GM18520 (cell line): ENCODE measurements at regions not wholly inside any gene's neighbourhood (a gene's known extent, or its start where the extent isn't known, plus 50 kb on each side); places are given as distances from the start of the nearest gene placed in this dataset.

Source experiments
- ATAC-seq: cut with Tn5 transposase; IDR thresholded peaks from one replicate; pipeline ENCODE4 v1.9.1; 2021; ENCODE audit not compliant: unreplicated experiment

- no peak for ATAC-seq
Observed at GRCh38 chr9:89806371-89807100, 201.7 kb downstream of the GADD45G start.

DNA sequence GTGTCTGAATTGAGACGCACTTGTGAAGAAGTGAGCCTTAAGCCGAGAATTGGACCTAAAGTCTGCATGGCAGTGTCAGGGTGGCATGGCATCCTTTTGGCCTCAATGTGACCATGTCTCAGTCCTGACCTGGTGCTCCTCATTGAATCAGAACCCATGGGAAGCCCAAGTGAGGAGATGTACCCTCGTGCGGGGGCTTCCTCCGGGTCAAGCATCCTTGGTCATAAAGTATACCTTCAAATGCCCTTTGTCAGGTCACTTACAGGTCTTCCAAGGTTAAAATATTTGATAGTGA is 202.2 kb downstream of the GADD45G start:
- ATAC-seq = no peak

- no peak for ATAC-seq
Observed at GRCh38 chr9:89807682-89808075, 202.9 kb downstream of the GADD45G start.

- no peak for ATAC-seq
Observed at GRCh38 chr9:89808076-89808755, 203.4 kb downstream of the GADD45G start.

DNA sequence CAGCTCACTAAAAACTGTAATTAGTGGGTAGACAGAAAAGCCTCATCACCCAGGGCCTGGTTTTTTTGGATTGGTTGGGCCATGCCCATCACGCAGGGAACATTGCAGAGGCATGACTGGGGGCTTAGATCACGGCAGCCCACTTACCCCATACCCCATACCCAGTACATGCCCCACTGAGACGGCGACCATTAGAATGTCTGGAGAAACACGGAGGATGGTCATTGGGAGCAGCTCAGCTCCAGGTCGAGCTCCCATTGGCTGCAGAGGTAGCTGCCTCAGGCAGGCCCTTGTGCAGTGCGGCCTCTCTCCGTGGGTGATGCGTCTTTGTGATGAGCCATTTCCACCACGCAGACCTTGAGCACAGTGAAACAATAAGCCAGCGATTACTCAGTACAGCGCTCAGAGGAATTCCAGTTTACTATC is 204.0 kb downstream of the GADD45G start:
- ATAC-seq = no peak

- no peak for ATAC-seq
Observed at GRCh38 chr9:89810431-89810830, 205.6 kb downstream of the GADD45G start.

DNA sequence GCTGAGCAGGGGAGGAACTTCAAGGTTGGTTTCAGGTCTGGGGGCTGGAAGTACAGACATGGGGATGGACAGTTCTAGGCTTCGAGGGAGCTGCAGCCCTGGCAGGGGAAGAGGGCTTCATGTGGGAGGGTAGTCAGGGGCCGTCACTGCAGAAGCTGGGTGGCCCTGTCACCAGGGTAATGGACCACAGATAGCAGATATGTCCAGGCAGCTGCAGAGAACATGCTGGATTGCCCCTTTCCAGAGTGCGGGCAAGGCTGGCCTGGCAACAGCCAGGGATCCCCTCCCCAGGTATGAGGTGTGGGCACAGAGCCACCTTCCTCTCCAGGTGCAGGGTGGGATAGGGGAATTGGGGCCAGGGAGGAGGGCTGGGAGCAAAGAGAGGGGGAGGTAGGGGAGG is 206.5 kb downstream of the GADD45G start:
- no peak for ATAC-seq

GRCh38 chr9:89811886-89812450 is 207.2 kb downstream of the GADD45G start:
- no peak for ATAC-seq

DNA sequence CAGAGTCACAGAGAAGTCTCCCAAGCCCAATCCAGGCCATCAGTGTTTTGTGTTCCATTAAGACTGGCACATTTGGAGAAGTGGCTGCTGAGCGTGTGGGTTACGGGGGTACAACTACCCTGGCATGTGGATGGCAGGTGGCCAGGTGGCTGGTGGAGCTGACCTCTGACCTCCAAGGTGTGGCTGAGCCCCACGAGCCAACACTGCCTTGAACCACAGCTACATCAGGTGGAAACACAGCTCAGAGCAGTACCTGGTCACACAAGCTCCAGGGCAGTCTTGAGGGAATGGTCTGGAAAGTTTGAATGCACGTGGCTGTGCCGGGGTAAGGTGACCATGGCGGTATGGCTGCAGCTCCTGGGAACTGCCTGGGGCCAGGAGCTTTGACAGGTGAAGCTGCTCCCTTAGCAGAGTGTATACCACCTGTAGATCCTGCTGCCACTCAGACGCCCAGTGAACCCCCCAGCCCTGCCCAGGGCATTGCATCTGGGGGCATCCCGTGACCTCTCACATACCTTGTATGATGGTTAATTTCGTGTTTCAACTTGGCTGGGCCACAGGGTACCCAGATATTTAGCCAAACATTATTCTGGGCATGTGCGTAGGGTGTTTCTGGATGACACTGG is 207.9 kb downstream of the GADD45G start:
- no peak for ATAC-seq

GRCh38 chr9:89813482-89813881 is 208.7 kb downstream of the GADD45G start:
- no peak for ATAC-seq

DNA sequence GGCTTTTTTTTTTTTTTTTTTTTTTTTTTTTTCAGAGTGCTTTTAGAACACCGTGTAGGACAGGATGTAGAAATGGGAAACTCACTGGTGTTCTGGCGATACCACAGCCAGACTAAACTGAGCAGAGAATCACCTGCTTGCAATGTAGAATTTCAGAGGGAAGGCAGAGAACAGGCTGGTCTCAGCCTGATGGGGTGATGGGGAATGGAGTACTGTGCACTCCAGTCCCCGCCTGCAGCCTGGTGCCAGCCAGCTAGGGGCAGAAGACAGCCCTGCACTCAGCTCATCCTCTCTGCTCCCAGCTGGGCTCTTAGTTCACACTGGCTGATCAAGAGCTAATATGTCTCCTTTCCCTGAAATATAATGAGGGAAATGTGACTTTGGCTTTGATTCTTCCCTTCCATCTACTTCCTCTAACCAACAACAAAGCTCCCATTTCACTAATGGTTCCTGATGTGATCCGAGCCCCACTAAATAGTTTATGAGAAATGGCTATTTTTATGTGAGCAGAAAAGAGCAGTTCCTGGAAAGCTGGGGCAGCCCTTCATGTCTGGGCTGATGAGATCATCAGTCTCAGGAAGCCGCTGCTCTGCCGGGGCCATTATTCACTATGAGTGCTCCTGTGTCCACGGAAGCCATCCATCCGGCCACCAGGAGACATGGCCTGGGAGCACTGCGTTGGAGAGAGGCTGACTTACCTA is 209.7 kb downstream of the GADD45G start:
- ATAC-seq = no peak

GRCh38 chr9:89815061-89815902 is 210.5 kb downstream of the GADD45G start:
- peak; percentile 14 for ATAC-seq

- peak; percentile 85 for ATAC-seq
Observed at GRCh38 chr9:89815903-89816573, 211.2 kb downstream of the GADD45G start.

GRCh38 chr9:89817151-89817950 is 212.5 kb downstream of the GADD45G start:
- ATAC-seq = no peak

GRCh38 chr9:89820337-89820736 is 215.5 kb downstream of the GADD45G start:
- no peak for ATAC-seq

- ATAC-seq = no peak
Observed at GRCh38 chr9:89821081-89821480, 216.3 kb downstream of the GADD45G start.

GRCh38 chr9:89822996-89823395 is 218.2 kb downstream of the GADD45G start:
- no peak for ATAC-seq

DNA sequence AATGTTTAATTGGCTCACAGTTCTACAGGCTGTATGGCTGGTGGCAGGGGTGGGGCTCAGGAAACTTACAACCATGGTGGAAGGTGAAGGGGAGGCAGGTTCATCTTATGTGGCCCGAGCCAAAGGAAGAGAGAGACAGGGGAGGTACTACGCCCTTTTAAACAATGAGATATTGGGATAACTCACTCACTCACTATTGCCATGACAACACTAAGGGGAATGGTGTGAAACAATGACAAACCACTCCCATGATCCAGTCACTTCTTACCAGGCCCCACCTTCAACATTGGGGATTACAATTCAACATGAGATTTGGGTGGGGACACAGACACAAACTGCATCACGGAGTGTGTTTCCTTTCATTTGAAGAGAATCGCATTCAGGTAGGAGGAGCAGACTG is 220.9 kb downstream of the GADD45G start:
- no peak for ATAC-seq

- no peak for ATAC-seq
Observed at GRCh38 chr9:89826186-89826585, 221.4 kb downstream of the GADD45G start.
